ENCODE measurements at regions not wholly inside any gene's neighbourhood (a gene's known extent, or its start where the extent isn't known, plus 50 kb on each side); places are given as distances from the start of the nearest gene placed in this dataset.

DNA sequence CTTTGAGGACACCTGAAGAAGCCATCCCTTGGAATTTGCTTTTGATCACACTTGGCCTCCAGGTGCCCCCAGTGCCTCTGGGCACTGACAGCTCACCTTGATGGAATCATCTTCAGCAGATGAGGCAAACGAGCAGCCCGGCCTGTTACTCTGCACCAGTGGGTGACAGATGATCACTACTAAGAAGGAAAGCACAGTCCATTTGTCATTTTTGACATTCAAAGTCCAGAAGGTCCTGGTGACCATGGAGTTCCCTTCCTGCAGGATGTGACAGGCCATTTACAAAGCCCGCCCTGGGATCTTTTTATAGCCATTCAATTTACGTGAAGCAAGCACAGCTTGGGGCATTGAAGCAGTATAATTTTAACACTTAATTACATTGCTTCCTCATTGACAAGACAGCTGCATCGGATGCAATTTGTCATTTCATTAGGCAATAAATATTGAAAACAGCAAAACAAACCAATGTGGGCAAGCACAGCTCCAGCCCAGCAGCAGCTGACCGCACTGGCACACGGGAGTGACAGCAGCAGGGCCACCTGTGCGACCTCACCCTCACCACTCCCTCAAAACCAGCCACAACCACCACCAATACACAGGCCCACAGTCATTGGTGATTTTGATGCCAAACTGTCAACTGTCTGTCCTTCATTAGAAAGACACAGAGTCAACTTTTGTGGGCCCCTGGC is 76.0 kb upstream of the SLC66A3 start (continued):
- TF ChIP-seq, protein P1, sequence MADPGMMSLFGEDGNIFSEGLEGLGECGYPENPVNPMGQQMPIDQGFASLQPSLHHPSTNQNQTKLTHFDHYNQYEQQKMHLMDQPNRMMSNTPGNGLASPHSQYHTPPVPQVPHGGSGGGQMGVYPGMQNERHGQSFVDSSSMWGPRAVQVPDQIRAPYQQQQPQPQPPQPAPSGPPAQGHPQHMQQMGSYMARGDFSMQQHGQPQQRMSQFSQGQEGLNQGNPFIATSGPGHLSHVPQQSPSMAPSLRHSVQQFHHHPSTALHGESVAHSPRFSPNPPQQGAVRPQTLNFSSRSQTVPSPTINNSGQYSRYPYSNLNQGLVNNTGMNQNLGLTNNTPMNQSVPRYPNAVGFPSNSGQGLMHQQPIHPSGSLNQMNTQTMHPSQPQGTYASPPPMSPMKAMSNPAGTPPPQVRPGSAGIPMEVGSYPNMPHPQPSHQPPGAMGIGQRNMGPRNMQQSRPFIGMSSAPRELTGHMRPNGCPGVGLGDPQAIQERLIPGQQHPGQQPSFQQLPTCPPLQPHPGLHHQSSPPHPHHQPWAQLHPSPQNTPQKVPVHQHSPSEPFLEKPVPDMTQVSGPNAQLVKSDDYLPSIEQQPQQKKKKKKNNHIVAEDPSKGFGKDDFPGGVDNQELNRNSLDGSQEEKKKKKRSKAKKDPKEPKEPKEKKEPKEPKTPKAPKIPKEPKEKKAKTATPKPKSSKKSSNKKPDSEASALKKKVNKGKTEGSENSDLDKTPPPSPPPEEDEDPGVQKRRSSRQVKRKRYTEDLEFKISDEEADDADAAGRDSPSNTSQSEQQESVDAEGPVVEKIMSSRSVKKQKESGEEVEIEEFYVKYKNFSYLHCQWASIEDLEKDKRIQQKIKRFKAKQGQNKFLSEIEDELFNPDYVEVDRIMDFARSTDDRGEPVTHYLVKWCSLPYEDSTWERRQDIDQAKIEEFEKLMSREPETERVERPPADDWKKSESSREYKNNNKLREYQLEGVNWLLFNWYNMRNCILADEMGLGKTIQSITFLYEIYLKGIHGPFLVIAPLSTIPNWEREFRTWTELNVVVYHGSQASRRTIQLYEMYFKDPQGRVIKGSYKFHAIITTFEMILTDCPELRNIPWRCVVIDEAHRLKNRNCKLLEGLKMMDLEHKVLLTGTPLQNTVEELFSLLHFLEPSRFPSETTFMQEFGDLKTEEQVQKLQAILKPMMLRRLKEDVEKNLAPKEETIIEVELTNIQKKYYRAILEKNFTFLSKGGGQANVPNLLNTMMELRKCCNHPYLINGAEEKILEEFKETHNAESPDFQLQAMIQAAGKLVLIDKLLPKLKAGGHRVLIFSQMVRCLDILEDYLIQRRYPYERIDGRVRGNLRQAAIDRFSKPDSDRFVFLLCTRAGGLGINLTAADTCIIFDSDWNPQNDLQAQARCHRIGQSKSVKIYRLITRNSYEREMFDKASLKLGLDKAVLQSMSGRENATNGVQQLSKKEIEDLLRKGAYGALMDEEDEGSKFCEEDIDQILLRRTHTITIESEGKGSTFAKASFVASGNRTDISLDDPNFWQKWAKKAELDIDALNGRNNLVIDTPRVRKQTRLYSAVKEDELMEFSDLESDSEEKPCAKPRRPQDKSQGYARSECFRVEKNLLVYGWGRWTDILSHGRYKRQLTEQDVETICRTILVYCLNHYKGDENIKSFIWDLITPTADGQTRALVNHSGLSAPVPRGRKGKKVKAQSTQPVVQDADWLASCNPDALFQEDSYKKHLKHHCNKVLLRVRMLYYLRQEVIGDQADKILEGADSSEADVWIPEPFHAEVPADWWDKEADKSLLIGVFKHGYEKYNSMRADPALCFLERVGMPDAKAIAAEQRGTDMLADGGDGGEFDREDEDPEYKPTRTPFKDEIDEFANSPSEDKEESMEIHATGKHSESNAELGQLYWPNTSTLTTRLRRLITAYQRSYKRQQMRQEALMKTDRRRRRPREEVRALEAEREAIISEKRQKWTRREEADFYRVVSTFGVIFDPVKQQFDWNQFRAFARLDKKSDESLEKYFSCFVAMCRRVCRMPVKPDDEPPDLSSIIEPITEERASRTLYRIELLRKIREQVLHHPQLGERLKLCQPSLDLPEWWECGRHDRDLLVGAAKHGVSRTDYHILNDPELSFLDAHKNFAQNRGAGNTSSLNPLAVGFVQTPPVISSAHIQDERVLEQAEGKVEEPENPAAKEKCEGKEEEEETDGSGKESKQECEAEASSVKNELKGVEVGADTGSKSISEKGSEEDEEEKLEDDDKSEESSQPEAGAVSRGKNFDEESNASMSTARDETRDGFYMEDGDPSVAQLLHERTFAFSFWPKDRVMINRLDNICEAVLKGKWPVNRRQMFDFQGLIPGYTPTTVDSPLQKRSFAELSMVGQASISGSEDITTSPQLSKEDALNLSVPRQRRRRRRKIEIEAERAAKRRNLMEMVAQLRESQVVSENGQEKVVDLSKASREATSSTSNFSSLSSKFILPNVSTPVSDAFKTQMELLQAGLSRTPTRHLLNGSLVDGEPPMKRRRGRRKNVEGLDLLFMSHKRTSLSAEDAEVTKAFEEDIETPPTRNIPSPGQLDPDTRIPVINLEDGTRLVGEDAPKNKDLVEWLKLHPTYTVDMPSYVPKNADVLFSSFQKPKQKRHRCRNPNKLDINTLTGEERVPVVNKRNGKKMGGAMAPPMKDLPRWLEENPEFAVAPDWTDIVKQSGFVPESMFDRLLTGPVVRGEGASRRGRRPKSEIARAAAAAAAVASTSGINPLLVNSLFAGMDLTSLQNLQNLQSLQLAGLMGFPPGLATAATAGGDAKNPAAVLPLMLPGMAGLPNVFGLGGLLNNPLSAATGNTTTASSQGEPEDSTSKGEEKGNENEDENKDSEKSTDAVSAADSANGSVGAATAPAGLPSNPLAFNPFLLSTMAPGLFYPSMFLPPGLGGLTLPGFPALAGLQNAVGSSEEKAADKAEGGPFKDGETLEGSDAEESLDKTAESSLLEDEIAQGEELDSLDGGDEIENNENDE (IDR thresholded peaks at IDR 0.05; ENCODE audit: insufficient replicate concordance, low read length) = no peak
- TF ChIP-seq POU5F1 (IDR thresholded peaks at IDR 0.05; ENCODE audit: low read depth, low read length) (no peak), EZH2 (IDR thresholded peaks at IDR 0.05; ENCODE audit: low read depth, low read length, severe bottlenecking) (no peak), CBX8 (IDR thresholded peaks at IDR 0.05; ENCODE audit: borderline replicate concordance, low read depth, low read length) (no peak), NANOG (IDR thresholded peaks at IDR 0.05; ENCODE audit: insufficient read depth, low read depth, low read length, poor library complexity, severe bottlenecking) (no peak), YY1 (IDR thresholded peaks at IDR 0.05; ENCODE audit: low read depth, low read length) (no peak), SUZ12 (IDR thresholded peaks at IDR 0.05; ENCODE audit: low read length) (no peak)
- TF ChIP-seq, protein P2, sequence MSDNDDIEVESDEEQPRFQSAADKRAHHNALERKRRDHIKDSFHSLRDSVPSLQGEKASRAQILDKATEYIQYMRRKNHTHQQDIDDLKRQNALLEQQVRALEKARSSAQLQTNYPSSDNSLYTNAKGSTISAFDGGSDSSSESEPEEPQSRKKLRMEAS (IDR thresholded peaks at IDR 0.05) = no peak
- TF ChIP-seq, protein P3, sequence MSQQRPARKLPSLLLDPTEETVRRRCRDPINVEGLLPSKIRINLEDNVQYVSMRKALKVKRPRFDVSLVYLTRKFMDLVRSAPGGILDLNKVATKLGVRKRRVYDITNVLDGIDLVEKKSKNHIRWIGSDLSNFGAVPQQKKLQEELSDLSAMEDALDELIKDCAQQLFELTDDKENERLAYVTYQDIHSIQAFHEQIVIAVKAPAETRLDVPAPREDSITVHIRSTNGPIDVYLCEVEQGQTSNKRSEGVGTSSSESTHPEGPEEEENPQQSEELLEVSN (IDR thresholded peaks at IDR 0.05) = no peak

All from H1 (cell line).